ENCODE measurements at regions not wholly inside any gene's neighbourhood (a gene's known extent, or its start where the extent isn't known, plus 50 kb on each side); places are given as distances from the start of the nearest gene placed in this dataset.
"Not testable (repeated sequence)": the region's sequence is repeated elsewhere in the genome, so short reads cannot be mapped to it uniquely, and the experiment has no call there.

- DNase-seq (no peak), ATAC-seq (no peak)
- H3K36me3 Mint-ChIP-seq, result peaks cover 2% of the 10 kb centered on the region
- H3K4me3 Mint-ChIP-seq, result peak overlapping the region; percentile 85
- no peaks in the 10 kb centered on the region for H3K9me3 Mint-ChIP-seq (ENCODE audit: low read depth)
- H3K4me1 Mint-ChIP-seq, result peaks cover 39% of the 10 kb centered on the region
- peaks cover 19% of the 10 kb centered on the region for H3K27me3 Mint-ChIP-seq
- peak overlapping the region; percentile 98 for H3K27ac Mint-ChIP-seq
- CTCF ChIA-PET, result interaction anchor here (0.8 to 6.8 kb wide), 22 partner anchors 9 to 1190 kb away, joined by 3 to 406 read pairs (median 4); no protein-coding TSS in a partner anchor
Measured at GRCh38 chr1:66444438-66445265, 89.3 kb upstream of the SGIP1 start.

- Mint-ChIP-seq H3K27me3 (peaks cover 21% of the 10 kb centered on the region), H3K36me3 (peaks cover 2% of the 10 kb centered on the region), H3K27ac (peak overlapping the region; percentile 98), H3K4me1 (peaks cover 33% of the 10 kb centered on the region), H3K9me3 (ENCODE audit: low read depth) (no peaks in the 10 kb centered on the region), H3K4me3 (peak overlapping the region; percentile 85)
- DNase-seq (peak; percentile 85), ATAC-seq (peak; percentile 93)
- CTCF ChIA-PET, result interaction anchor here (0.7 to 6.8 kb wide), 50 partner anchors 10 to 1179 kb away, joined by 3 to 406 read pairs (median 4); no protein-coding TSS in a partner anchor
Measured at GRCh38 chr1:66445492-66446181, 88.3 kb upstream of the SGIP1 start.

GRCh38 chr1:66446261-66447001 is 87.5 kb upstream of the SGIP1 start:
- H3K4me3 Mint-ChIP-seq, result peak overlapping the region; percentile 85
- CTCF ChIA-PET, result interaction anchor here (0.7 to 6.8 kb wide), 50 partner anchors 10 to 1239 kb away, joined by 3 to 406 read pairs (median 4); no protein-coding TSS in a partner anchor
- DNase-seq (peak; percentile 53), ATAC-seq (peak; percentile 67)
- H3K4me1 Mint-ChIP-seq, result peaks cover 33% of the 10 kb centered on the region
- no peaks in the 10 kb centered on the region for H3K9me3 Mint-ChIP-seq (ENCODE audit: low read depth)
- peaks cover 21% of the 10 kb centered on the region for H3K27me3 Mint-ChIP-seq
- H3K36me3 Mint-ChIP-seq, result peaks cover 2% of the 10 kb centered on the region
- peak overlapping the region; percentile 98 for H3K27ac Mint-ChIP-seq

- H3K4me1 Mint-ChIP-seq, result peaks cover 16% of the 10 kb centered on the region
- ATAC-seq, result no peak
- H3K27me3 Mint-ChIP-seq, result peaks cover 24% of the 10 kb centered on the region
- no peaks in the 10 kb centered on the region for H3K36me3 Mint-ChIP-seq
- H3K27ac Mint-ChIP-seq, result no peak overlapping the region
- H3K4me3 Mint-ChIP-seq, result no peak overlapping the region
- H3K9me3 Mint-ChIP-seq (ENCODE audit: low read depth), result no peaks in the 10 kb centered on the region
- CTCF ChIA-PET, result interaction anchor here (0.8 to 2.7 kb wide), 7 partner anchors 13 to 491 kb away, joined by 3 to 16 read pairs (median 7); no protein-coding TSS in a partner anchor
- DNase-seq, result no peak
Measured at GRCh38 chr1:66450043-66450514, 83.9 kb upstream of the SGIP1 start.

- H3K4me1 Mint-ChIP-seq, result peaks cover 9% of the 10 kb centered on the region
- H3K4me3 Mint-ChIP-seq, result no peak overlapping the region
- no peak for ATAC-seq
- no peaks in the 10 kb centered on the region for H3K36me3 Mint-ChIP-seq
- H3K27me3 Mint-ChIP-seq, result peaks cover 24% of the 10 kb centered on the region
- no peak overlapping the region for H3K27ac Mint-ChIP-seq
- CTCF ChIA-PET, result interaction anchor here (0.8 to 2.7 kb wide), 7 partner anchors 14 to 491 kb away, joined by 3 to 16 read pairs (median 7); no protein-coding TSS in a partner anchor
- no peak for DNase-seq
- H3K9me3 Mint-ChIP-seq (ENCODE audit: low read depth), result no peaks in the 10 kb centered on the region
Measured at GRCh38 chr1:66450847-66451246, 83.1 kb upstream of the SGIP1 start.

GRCh38 chr1:66452162-66452561 is 81.8 kb upstream of the SGIP1 start:
- no peak overlapping the region for H3K27ac Mint-ChIP-seq
- no peak for ATAC-seq
- no peak overlapping the region for H3K4me3 Mint-ChIP-seq

GRCh38 chr1:66452982-66453381 is 81.0 kb upstream of the SGIP1 start:
- ATAC-seq (no peak), DNase-seq (no peak)
- H3K4me3 Mint-ChIP-seq, result no peak overlapping the region
- H3K27ac Mint-ChIP-seq, result no peak overlapping the region
- no peaks in the 10 kb centered on the region for H3K4me1 Mint-ChIP-seq
- H3K9me3 Mint-ChIP-seq (ENCODE audit: low read depth), result no peaks in the 10 kb centered on the region
- CTCF ChIA-PET, result interaction anchor here (3.0 kb wide), 1 partner anchor 210 kb away, joined by 7 read pairs; no protein-coding TSS in a partner anchor
- H3K27me3 Mint-ChIP-seq, result peaks cover 21% of the 10 kb centered on the region
- H3K36me3 Mint-ChIP-seq, result no peaks in the 10 kb centered on the region

More at GRCh38 chr1:66452162-66452561, 81.8 kb upstream of the SGIP1 start:
- Mint-ChIP-seq H3K9me3 (ENCODE audit: low read depth) (no peaks in the 10 kb centered on the region), H3K4me1 (no peaks in the 10 kb centered on the region), H3K36me3 (no peaks in the 10 kb centered on the region), H3K27me3 (peaks cover 24% of the 10 kb centered on the region)
- DNase-seq, result no peak
- CTCF ChIA-PET, result no interaction called here

GRCh38 chr1:66455446-66455845 is 78.5 kb upstream of the SGIP1 start:
- H3K27ac Mint-ChIP-seq, result no peak overlapping the region
- no peaks in the 10 kb centered on the region for H3K36me3 Mint-ChIP-seq
- CTCF ChIA-PET, result interaction anchor here (3.0 kb wide), 1 partner anchor 213 kb away, joined by 7 read pairs; no protein-coding TSS in a partner anchor
- peaks cover 14% of the 10 kb centered on the region for H3K27me3 Mint-ChIP-seq
- H3K9me3 Mint-ChIP-seq (ENCODE audit: low read depth), result peaks cover 2% of the 10 kb centered on the region
- ATAC-seq (no peak), DNase-seq (no peak)
- H3K4me1 Mint-ChIP-seq, result no peaks in the 10 kb centered on the region
- H3K4me3 Mint-ChIP-seq, result no peak overlapping the region

GRCh38 chr1:66460776-66461175 is 73.2 kb upstream of the SGIP1 start:
- H3K9me3 Mint-ChIP-seq (ENCODE audit: low read depth), result peaks cover 9% of the 10 kb centered on the region
- CTCF ChIA-PET, result interaction anchor here (1.0 kb wide), 1 partner anchor 218 kb away, joined by 3 read pairs; no protein-coding TSS in a partner anchor
- H3K36me3 Mint-ChIP-seq, result peaks cover 8% of the 10 kb centered on the region
- no peak for ATAC-seq
- peaks cover 27% of the 10 kb centered on the region for H3K27me3 Mint-ChIP-seq
- DNase-seq, result no peak
- no peaks in the 10 kb centered on the region for H3K4me1 Mint-ChIP-seq
- no peak overlapping the region for H3K4me3 Mint-ChIP-seq
- no peak overlapping the region for H3K27ac Mint-ChIP-seq

- H3K36me3 Mint-ChIP-seq, result peaks cover 8% of the 10 kb centered on the region
- peaks cover 35% of the 10 kb centered on the region for H3K27me3 Mint-ChIP-seq
- no peak for DNase-seq
- H3K4me1 Mint-ChIP-seq, result no peaks in the 10 kb centered on the region
- no peak for ATAC-seq
- no peak overlapping the region for H3K4me3 Mint-ChIP-seq
- H3K27ac Mint-ChIP-seq, result no peak overlapping the region
- peaks cover 9% of the 10 kb centered on the region for H3K9me3 Mint-ChIP-seq (ENCODE audit: low read depth)
- CTCF ChIA-PET, result no interaction called here
Measured at GRCh38 chr1:66462313-66462712, 71.6 kb upstream of the SGIP1 start.

- H3K27ac Mint-ChIP-seq, result no peak overlapping the region
- CTCF ChIA-PET, result no interaction called here
- ATAC-seq, result no peak
Measured at GRCh38 chr1:66464351-66464750, 69.6 kb upstream of the SGIP1 start.

GRCh38 chr1:66464802-66465201 is 69.2 kb upstream of the SGIP1 start:
- Mint-ChIP-seq H3K9me3 (ENCODE audit: low read depth) (peaks cover 7% of the 10 kb centered on the region), H3K27me3 (peaks cover 36% of the 10 kb centered on the region), H3K4me1 (no peaks in the 10 kb centered on the region), H3K27ac (no peak overlapping the region), H3K4me3 (no peak overlapping the region), H3K36me3 (peaks cover 8% of the 10 kb centered on the region)
- ATAC-seq (no peak), DNase-seq (no peak)
- CTCF ChIA-PET, result no interaction called here

More at GRCh38 chr1:66464351-66464750, 69.6 kb upstream of the SGIP1 start:
- H3K4me3 Mint-ChIP-seq, result no peak overlapping the region
- H3K36me3 Mint-ChIP-seq, result peaks cover 8% of the 10 kb centered on the region
- DNase-seq, result no peak
- H3K27me3 Mint-ChIP-seq, result peaks cover 40% of the 10 kb centered on the region
- H3K4me1 Mint-ChIP-seq, result no peaks in the 10 kb centered on the region
- peaks cover 9% of the 10 kb centered on the region for H3K9me3 Mint-ChIP-seq (ENCODE audit: low read depth)

- H3K4me1 Mint-ChIP-seq; H3K27ac Mint-ChIP-seq; H3K36me3 Mint-ChIP-seq; CTCF ChIA-PET; H3K4me3 Mint-ChIP-seq; H3K9me3 Mint-ChIP-seq (ENCODE audit: low read depth); DNase-seq; ATAC-seq: not testable (repeated sequence)
- peaks cover 40% of the 10 kb centered on the region for H3K27me3 Mint-ChIP-seq
Measured at GRCh38 chr1:66466695-66467094, 67.3 kb upstream of the SGIP1 start.
